ENCODE measurements at regions not wholly inside any gene's neighbourhood (a gene's known extent, or its start where the extent isn't known, plus 50 kb on each side); places are given as distances from the start of the nearest gene placed in this dataset.

GRCh38 chr15:45854455-45855202 is 219.8 kb downstream of the SQOR start:
- Histone ChIP-seq H3K4me1 (peaks cover 25% of the 10 kb centered on the region), H3K4me3 (no peak overlapping the region), H3K9me3 (no peaks in the 10 kb centered on the region), H3K36me3 (replicated peaks in 1 of 2; ENCODE audit: insufficient read depth in 1 of 2, low read depth in 2 of 2) (no peaks in the 10 kb centered on the region), H3K27ac (peak overlapping the region; percentile 56 to 77 (median 71)), H3K27me3 (no peaks in the 10 kb centered on the region)
- TF ChIP-seq, protein P1, sequence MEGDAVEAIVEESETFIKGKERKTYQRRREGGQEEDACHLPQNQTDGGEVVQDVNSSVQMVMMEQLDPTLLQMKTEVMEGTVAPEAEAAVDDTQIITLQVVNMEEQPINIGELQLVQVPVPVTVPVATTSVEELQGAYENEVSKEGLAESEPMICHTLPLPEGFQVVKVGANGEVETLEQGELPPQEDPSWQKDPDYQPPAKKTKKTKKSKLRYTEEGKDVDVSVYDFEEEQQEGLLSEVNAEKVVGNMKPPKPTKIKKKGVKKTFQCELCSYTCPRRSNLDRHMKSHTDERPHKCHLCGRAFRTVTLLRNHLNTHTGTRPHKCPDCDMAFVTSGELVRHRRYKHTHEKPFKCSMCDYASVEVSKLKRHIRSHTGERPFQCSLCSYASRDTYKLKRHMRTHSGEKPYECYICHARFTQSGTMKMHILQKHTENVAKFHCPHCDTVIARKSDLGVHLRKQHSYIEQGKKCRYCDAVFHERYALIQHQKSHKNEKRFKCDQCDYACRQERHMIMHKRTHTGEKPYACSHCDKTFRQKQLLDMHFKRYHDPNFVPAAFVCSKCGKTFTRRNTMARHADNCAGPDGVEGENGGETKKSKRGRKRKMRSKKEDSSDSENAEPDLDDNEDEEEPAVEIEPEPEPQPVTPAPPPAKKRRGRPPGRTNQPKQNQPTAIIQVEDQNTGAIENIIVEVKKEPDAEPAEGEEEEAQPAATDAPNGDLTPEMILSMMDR (IDR thresholded peaks at IDR 0.05) = no peak
- DNase-seq (peak; percentile 74 to 90 (median 86)), ATAC-seq (peak; percentile 89)
- intact Hi-C loops (cut with DNase I) = no loop called here
- 39 to 41% methylated on average over 6 of the region's 6 CpGs for WGBS, 2 donors

GRCh38 chr15:45855210-45855906 is 220.5 kb downstream of the SQOR start:
- 18 to 24% methylated on average over 4 of the region's 4 CpGs for WGBS, 2 donors
- intact Hi-C loops (cut with DNase I) = no loop called here
- no peak overlapping the region for H3K4me3 ChIP-seq
- no peaks in the 10 kb centered on the region for H3K36me3 ChIP-seq (replicated peaks in 1 of 2; ENCODE audit: insufficient read depth in 1 of 2, low read depth in 2 of 2)
- peaks cover 25% of the 10 kb centered on the region for H3K4me1 ChIP-seq
- H3K27ac ChIP-seq = peak overlapping the region; percentile 56 to 77 (median 71)
- TF ChIP-seq, protein P1 (IDR thresholded peaks at IDR 0.05) = peak in 2 of 7 experiments; percentile 20 to 32
- TF ChIP-seq POLR2A (IDR thresholded peaks at IDR 0.05) = no peak
- ATAC-seq (peak; percentile 84), DNase-seq (peak; percentile 48 to 79 (median 65))
- no peaks in the 10 kb centered on the region for H3K9me3 ChIP-seq
- H3K27me3 ChIP-seq = no peaks in the 10 kb centered on the region

DNA sequence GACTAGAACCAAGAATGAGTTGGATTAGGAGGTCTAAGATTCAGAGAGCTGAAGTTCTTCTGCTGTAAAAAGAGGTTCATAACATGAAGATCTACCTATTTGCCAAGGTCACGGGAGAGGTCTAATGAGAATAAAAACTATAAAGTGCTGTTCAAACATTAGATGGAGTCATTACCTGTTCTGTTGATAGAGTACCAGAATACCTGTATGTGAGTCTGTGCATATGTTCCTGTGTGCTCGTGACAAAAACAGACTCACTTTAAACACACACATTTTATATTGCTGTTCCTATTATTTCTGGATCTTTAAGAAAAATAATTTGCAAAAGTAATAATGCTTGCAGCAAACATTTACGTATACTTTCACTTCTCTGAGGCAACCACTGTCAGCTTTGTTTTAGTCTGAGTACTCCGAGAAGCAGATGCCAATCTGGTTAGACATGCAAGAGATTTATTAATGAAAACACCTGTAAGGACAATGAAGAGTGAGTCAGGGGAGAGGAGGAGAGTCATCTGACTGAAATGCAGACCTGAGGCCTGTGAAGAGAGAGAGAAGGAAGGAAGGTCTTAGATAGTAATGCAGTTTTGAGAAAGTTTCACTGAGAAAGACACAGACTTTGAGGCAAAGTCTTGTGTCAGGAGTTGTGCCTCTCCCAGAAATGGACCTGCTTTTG is 221.2 kb downstream of the SQOR start:
- no peaks in the 10 kb centered on the region for H3K36me3 ChIP-seq (replicated peaks in 1 of 2; ENCODE audit: insufficient read depth in 1 of 2, low read depth in 2 of 2)
- H3K27ac ChIP-seq = peak overlapping the region in 3 of 4 donors; percentile 71 to 77 (median 71)
- DNase-seq (no peak), ATAC-seq (no peak)
- H3K27me3 ChIP-seq = no peaks in the 10 kb centered on the region
- H3K4me1 ChIP-seq = peaks cover 25% of the 10 kb centered on the region
- no peak overlapping the region for H3K4me3 ChIP-seq
- 29 to 32% methylated on average over 4 of the region's 4 CpGs for WGBS, 2 donors
- H3K9me3 ChIP-seq = no peaks in the 10 kb centered on the region
- intact Hi-C loops (cut with DNase I) = no loop called here
- TF ChIP-seq, protein P1 (IDR thresholded peaks at IDR 0.05) = no peak
- no peak for TF ChIP-seq POLR2A (IDR thresholded peaks at IDR 0.05)

GRCh38 chr15:45857291-45857690 is 222.5 kb downstream of the SQOR start:
- Histone ChIP-seq H3K4me3 (no peak overlapping the region), H3K9me3 (no peaks in the 10 kb centered on the region), H3K27ac (no peak overlapping the region), H3K4me1 (peaks cover 25% of the 10 kb centered on the region), H3K27me3 (no peaks in the 10 kb centered on the region), H3K36me3 (replicated peaks in 1 of 2; ENCODE audit: insufficient read depth in 1 of 2, low read depth in 2 of 2) (no peaks in the 10 kb centered on the region)
- TF ChIP-seq POLR2A (IDR thresholded peaks at IDR 0.05) = no peak
- TF ChIP-seq, protein P1 (IDR thresholded peaks at IDR 0.05) = no peak
- intact Hi-C loops (cut with DNase I) = no loop called here
- DNase-seq = no peak
- WGBS, 2 donors = 83 to 88% methylated on average over 5 of the region's 5 CpGs
- no peak for ATAC-seq

All from body of pancreas (tissue), 4 donors.